ENCODE measurements at regions not wholly inside any gene's neighbourhood (a gene's known extent, or its start where the extent isn't known, plus 50 kb on each side); places are given as distances from the start of the nearest gene placed in this dataset.

DNA sequence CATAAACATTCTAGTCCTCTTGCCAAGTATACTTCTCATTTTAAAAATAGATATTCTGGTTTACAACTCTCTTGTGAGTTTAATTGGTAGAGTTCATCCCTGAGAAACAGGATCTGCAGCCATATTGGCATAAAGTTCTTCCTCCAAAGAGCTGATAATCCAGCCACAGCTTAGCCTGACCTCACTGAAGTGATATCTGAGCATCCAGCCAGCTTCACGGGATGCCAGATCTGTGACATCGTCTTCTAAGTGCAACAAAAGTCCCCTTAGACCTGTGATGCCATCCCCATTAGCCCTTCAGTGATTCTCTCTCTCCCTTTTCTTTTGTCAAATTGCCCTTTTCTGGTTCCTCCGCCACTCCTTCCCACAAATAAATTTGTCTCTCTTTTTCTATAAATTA lies 180.6 kb upstream of the STXBP5 start:
- H3K27ac ChIP-seq, result no peak overlapping the region
- no peak for TF ChIP-seq CTCF (conservative IDR thresholded peaks at IDR 0.05)

- TF ChIP-seq CTCF (conservative IDR thresholded peaks at IDR 0.05), result no peak
- H3K27ac ChIP-seq, result no peak overlapping the region
Observed at GRCh38 chr6:147029923-147030322, 174.3 kb upstream of the STXBP5 start.

GRCh38 chr6:147033267-147033666 lies 170.9 kb upstream of the STXBP5 start:
- TF ChIP-seq CTCF (conservative IDR thresholded peaks at IDR 0.05), result no peak
- no peak overlapping the region for H3K27ac ChIP-seq

DNA sequence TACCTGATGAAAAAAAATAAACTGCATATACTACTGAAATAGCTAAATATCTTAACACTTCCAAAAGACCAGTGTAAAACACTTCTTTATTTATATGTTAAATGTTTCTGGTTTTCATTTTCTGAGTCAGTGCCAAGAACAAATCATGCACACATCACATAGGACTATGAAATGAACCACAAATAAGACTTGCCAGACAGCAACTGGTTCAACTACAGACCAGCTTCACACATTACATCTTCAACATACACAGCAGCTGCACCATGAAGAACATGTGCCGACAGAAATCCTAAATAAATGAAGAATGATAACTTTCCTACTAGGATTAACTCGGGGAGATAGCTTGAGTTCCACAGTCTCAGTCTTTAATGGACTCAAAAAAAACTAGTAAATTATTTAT lies 168.3 kb upstream of the STXBP5 start:
- no peak for TF ChIP-seq CTCF (conservative IDR thresholded peaks at IDR 0.05)
- no peak overlapping the region for H3K27ac ChIP-seq

GRCh38 chr6:147037881-147038280 lies 166.3 kb upstream of the STXBP5 start:
- H3K27ac ChIP-seq, result no peak overlapping the region
- no peak for TF ChIP-seq CTCF (conservative IDR thresholded peaks at IDR 0.05)

DNA sequence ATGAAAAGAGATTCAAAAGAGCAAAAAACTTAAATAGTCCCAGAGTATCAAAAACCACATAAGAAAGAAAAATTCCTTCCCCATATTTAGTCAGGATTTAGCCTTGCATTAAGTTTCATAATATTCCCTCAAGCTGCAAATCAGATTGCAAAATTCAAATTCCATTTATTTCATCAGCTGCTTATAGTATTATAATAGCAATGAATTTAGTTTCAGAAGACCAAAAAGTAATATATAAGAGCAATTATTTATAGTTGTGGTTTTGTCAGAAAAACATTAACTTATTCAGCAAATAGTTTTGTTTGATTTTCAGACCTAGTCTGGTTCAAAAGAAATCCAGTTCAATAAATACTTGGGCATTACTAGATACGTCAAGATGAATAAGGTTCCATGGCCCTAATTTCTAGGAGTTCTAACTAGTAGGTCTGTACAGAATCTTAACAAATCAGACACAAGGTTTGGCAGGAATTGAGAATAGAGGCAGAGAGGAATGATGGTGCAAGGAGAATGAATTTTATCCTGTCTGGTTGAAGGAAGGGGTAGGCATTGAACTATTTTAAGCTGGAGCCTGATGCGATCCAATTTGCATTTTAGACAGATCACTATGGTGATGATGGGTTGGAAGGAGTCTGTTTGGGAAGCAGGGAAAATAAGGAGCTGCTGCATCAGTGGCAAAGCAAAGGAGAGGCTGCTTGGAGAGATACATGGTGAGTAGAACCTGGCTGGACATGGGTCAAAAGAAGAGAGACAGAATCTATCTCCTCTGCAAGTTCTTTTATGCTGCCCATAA lies 163.9 kb upstream of the STXBP5 start:
- no peak overlapping the region for H3K27ac ChIP-seq
- no peak for TF ChIP-seq CTCF (conservative IDR thresholded peaks at IDR 0.05)

GRCh38 chr6:147042679-147043078 lies 161.5 kb upstream of the STXBP5 start:
- no peak overlapping the region for H3K27ac ChIP-seq
- no peak for TF ChIP-seq CTCF (conservative IDR thresholded peaks at IDR 0.05)

All from VCaP (cell line).